K562 (cell line): ENCODE measurements at regions not wholly inside any gene's neighbourhood (a gene's known extent, or its start where the extent isn't known, plus 50 kb on each side); places are given as distances from the start of the nearest gene placed in this dataset.

Experiments
- ATAC-seq: fragments of 200-7000 bp; cut with Tn5 transposase; 3 replicates; pipeline ENCODE4 v1.9.1; 2020; ENCODE audit warnings: moderate library complexity
- BruUV-seq: library from RNA; stranded (reverse); fragments of 400-500 nt; replicated peaks from 2 replicates; lab custom pipeline; 2021; lab: Mats Ljungman, UMichigan
- CTCF ChIA-PET: fragments of 300-600 bp; formaldehyde crosslinking; extraction: SDS; loops from one replicate; lab custom pipeline; 2021; ENCODE audit warnings: low intra/inter-chr PET ratio; lab: Yijun Ruan, JAX
- POLR2A ChIA-PET: fragments of 300-600, 350-650 bp; sonication (Branson Sonifier 250); formaldehyde crosslinking; extraction: SDS; loops from one replicate; lab custom pipeline; 2021; ENCODE audit warnings: antibody characterized with exemption, inconsistent platforms; lab: Yijun Ruan, JAX
- DNase-seq, 4 experiments: peaks; one replicate each; pipeline versions ENCODE4 v3.0.0 to v3.0.0-alpha.2; 2011 to 2018; ENCODE audit warnings: low spot score in 3 of 4, mixed read lengths in 3 of 4; ENCODE audit errors: extremely low read depth in 1 of 4
- FAIRE-seq: peaks from 2 replicates; lab custom pipeline; 2011; peaks lifted over from hg19 to GRCh38; lab: Jason Lieb, UNC
- H2AFZ ChIP-seq: 2 replicates; pipeline ENCODE4 v1.6.0; 2011; ENCODE audit warnings: low read depth, low read length, control low read depth, inconsistent platforms
- H3K27ac ChIP-seq: fragments of 200-600 bp; 3 replicates; pipeline ENCODE4 v1.8.0; 2011; ENCODE audit warnings: low read depth, mild to moderate bottlenecking, control low read depth, inconsistent platforms, low read length, moderate library complexity, mixed read lengths; ENCODE audit errors: extremely low read depth
- H3K27me3 ChIP-seq, 2 experiments: fragments of 300-600 bp in 1 of 2; 2 replicates in 1 of 2; 3 replicates in 1 of 2; pipeline versions ENCODE4 v1.6.0 to v1.8.0; 2011; ENCODE audit warnings: inconsistent platforms in 2 of 2, low read length in 2 of 2, mild to moderate bottlenecking in 1 of 2, mixed read lengths in 1 of 2, moderate library complexity in 1 of 2; ENCODE audit not compliant: control insufficient read depth in 2 of 2, insufficient read depth in 2 of 2
- H3K36me3 ChIP-seq: fragments of 300-600 bp; 3 replicates; pipeline ENCODE4 v1.8.0; 2011; ENCODE audit warnings: mild to moderate bottlenecking, low read length, inconsistent platforms; ENCODE audit not compliant: control insufficient read depth, insufficient read depth
- H3K4me1 ChIP-seq, 2 experiments: fragments of 200-600 bp in 1 of 2; replicated peaks in 1 of 2; 2 replicates in 1 of 2; 3 replicates in 1 of 2; pipeline versions ENCODE4 v1.5.1 to v1.8.0; 2011; ENCODE audit warnings: inconsistent platforms in 2 of 2, low read length in 2 of 2, mild to moderate bottlenecking in 1 of 2, mixed read lengths in 1 of 2, moderate library complexity in 1 of 2; ENCODE audit not compliant: control insufficient read depth in 2 of 2, insufficient read depth in 2 of 2
- H3K4me2 ChIP-seq: 2 replicates; pipeline ENCODE4 v1.6.1; 2011; ENCODE audit warnings: low read length, control low read depth, inconsistent platforms, mixed read lengths; ENCODE audit not compliant: insufficient read depth
- H3K4me3 ChIP-seq: fragments of 200-600 bp; sonication (generic), shearing (Covaris generic); 2 replicates; pipeline ENCODE4 v1.5.1; 2016; ENCODE audit warnings: control low read depth, inconsistent platforms
- H3K79me2 ChIP-seq: fragments of 200-600 bp; 3 replicates; pipeline ENCODE4 v1.8.0; 2011; ENCODE audit warnings: low read length, inconsistent platforms; ENCODE audit not compliant: control insufficient read depth, insufficient read depth
- H3K9ac ChIP-seq, 2 experiments: 2 replicates each; pipeline versions ENCODE4 v1.6.0 to v1.6.1; 2011; ENCODE audit warnings: low read depth in 2 of 2, low read length in 2 of 2, control low read depth in 1 of 2, inconsistent platforms in 1 of 2, mild to moderate bottlenecking in 1 of 2, mixed read lengths in 1 of 2; ENCODE audit not compliant: insufficient read depth in 1 of 2
- H3K9me1 ChIP-seq: one replicate; pipeline ENCODE4 v1.6.0; 2011; ENCODE audit warnings: inconsistent platforms, mild to moderate bottlenecking, low read length, moderate library complexity; ENCODE audit not compliant: control insufficient read depth, insufficient read depth
- H3K9me3 ChIP-seq: replicated peaks from 2 replicates; pipeline ENCODE4 v1.5.1; 2011; ENCODE audit warnings: low read depth, low read length, inconsistent platforms; ENCODE audit not compliant: control insufficient read depth, insufficient read depth
- H4K20me1 ChIP-seq: replicated peaks from 2 replicates; pipeline ENCODE4 v1.6.1; 2011; ENCODE audit warnings: low read length, inconsistent platforms, mixed read lengths; ENCODE audit not compliant: control insufficient read depth, insufficient read depth
- HDAC2 ChIP-seq: fragments of 450-650 bp; IDR thresholded peaks from 2 replicates; pipeline ENCODE4 v1.6.1; 2016; ENCODE audit warnings: mild to moderate bottlenecking
- MEIS2 ChIP-seq: fragments of 450-650 bp; IDR thresholded peaks from 2 replicates; pipeline ENCODE4 v1.6.1; 2014; ENCODE audit warnings: mild to moderate bottlenecking; ENCODE audit not compliant: partially characterized antibody
- PBX2 ChIP-seq, 2 experiments: IDR thresholded peaks in 1 of 2; conservative IDR thresholded peaks in 1 of 2; 2 replicates each; pipeline ENCODE4 v1.6.1; 2016; ENCODE audit warnings: low read depth in 2 of 2, mild to moderate bottlenecking in 1 of 2, missing compliant biosample characterization in 1 of 2, missing genetic modification characterization in 1 of 2, moderate library complexity in 1 of 2
- PKNOX1 ChIP-seq: fragments of 450-650 bp; IDR thresholded peaks from 2 replicates; pipeline ENCODE4 v1.6.1; 2016
- RBM25 ChIP-seq: fragments of 200-400 bp; formaldehyde crosslinking; IDR thresholded peaks from 2 replicates; pipeline ENCODE4 v1.6.1; 2018; ENCODE audit warnings: low read length, low read depth, moderate library complexity; ENCODE audit not compliant: severe bottlenecking
- SOX6 ChIP-seq: fragments of 450-650 bp; IDR thresholded peaks from 2 replicates; pipeline ENCODE4 v1.6.1; 2014; ENCODE audit warnings: mild to moderate bottlenecking
- TOE1 ChIP-seq, 2 experiments: fragments of 450-650 bp in 1 of 2; sonication (generic) in 1 of 2; formaldehyde crosslinking in 1 of 2; IDR thresholded peaks; 2 replicates each; pipeline versions ENCODE4 v1.7.1 to v1.8.0; 2016 to 2022; ENCODE audit warnings: borderline replicate concordance in 2 of 2, mild to moderate bottlenecking in 2 of 2, antibody characterized with exemption in 1 of 2, inconsistent platforms in 1 of 2, low read depth in 1 of 2, missing genetic modification reagents in 1 of 2, moderate library complexity in 1 of 2
- ZNF444 ChIP-seq: fragments of 250-450 bp; sonication (Bioruptor Pico); IDR thresholded peaks from 2 replicates; pipeline ENCODE4 v1.4.0; 2020; ENCODE audit warnings: mild to moderate bottlenecking, moderate library complexity
- ZNF561 ChIP-seq: fragments of 450-650 bp; formaldehyde crosslinking; conservative IDR thresholded peaks from 2 replicates; pipeline ENCODE4 v1.4.0; 2020; ENCODE audit warnings: mild to moderate bottlenecking, moderate library complexity
- WGBS: fragments of 100-300 bp; shearing (Covaris generic); methylation state at CpG from one replicate; pipeline ENCODE4 v1.1.6; 2016; ENCODE audit warnings: low coverage, mixed read lengths; ENCODE audit not compliant: insufficient coverage; ENCODE audit errors: missing lambda C conversion rate; 5-methylcytosine and 5-hydroxymethylcytosine counted together
- in situ Hi-C: fragments of 300-500 bp; cut with MboI; formaldehyde crosslinking; loops from 4 replicates; pipeline ENCODE4 v1.15.0; 2018; ENCODE audit warnings: inconsistent platforms, mixed read lengths
- intact Hi-C: fragments of 100-400 bp; cut with micrococcal nuclease; formaldehyde crosslinking; loops from 2 replicates; pipeline ENCODE4 v1.14.2; 2022

- no peak for TF ChIP-seq ZNF561
- no peak for TF ChIP-seq SOX6
- peak; percentile 23; the same call in 1 of the 2 replicates for TF ChIP-seq HDAC2
- TF ChIP-seq RBM25, result peak; percentile 58
Observed at GRCh38 chr6:37765182-37765775, 54.2 kb upstream of the ZFAND3 start (continued).

GRCh38 chr6:37763413-37763812 is 56.1 kb upstream of the ZFAND3 start:
- POLR2A ChIA-PET, result no interaction called here
- 0% methylated on average over 2 of the region's 2 CpGs for WGBS

More at GRCh38 chr6:37763413-37763812, 56.1 kb upstream of the ZFAND3 start:
- TF ChIP-seq MEIS2, result peak; percentile 58
- no peak for TF ChIP-seq ZNF444 (CRISPR knock-in tag)
- TF ChIP-seq PKNOX1, result peak; percentile 69
- no peak for TF ChIP-seq TOE1 (IDR thresholded peaks at IDR 0.05; ENCODE audit: borderline replicate concordance)
- no peak for TF ChIP-seq TOE1 (CRISPR knock-in tag; IDR thresholded peaks at IDR 0.05; ENCODE audit: borderline replicate concordance, low read depth)
- no peak for TF ChIP-seq PBX2 (CRISPR knock-in tag; IDR thresholded peaks at IDR 0.05; ENCODE audit: low read depth)
- peak; percentile 19; the same call in 1 of the 2 replicates for TF ChIP-seq PBX2 (tag; conservative IDR thresholded peaks at IDR 0.05; ENCODE audit: low read depth)
- no TSS peak for BruUV-seq
- no peak for DNase-seq
- peaks cover 39 to 53% of the 10 kb centered on the region in 2 experiments for H3K27me3 ChIP-seq
- no peaks in the 10 kb centered on the region for H3K9me1 ChIP-seq
- H4K20me1 ChIP-seq, result peaks cover 3% of the 10 kb centered on the region
- H3K4me1 ChIP-seq, result peaks cover 0 to 4% of the 10 kb centered on the region in 2 experiments; a peak in 2 of 5 replicates
- H3K36me3 ChIP-seq, result no peaks in the 10 kb centered on the region
- intact Hi-C loops (no loop called here), in situ Hi-C loops (no loop called here)
- no peak overlapping the region for H3K4me3 ChIP-seq
- FAIRE-seq, result no peak
- H2AFZ ChIP-seq, result no peak overlapping the region
- no peak overlapping the region for H3K9ac ChIP-seq
- H3K79me2 ChIP-seq, result no peaks in the 10 kb centered on the region
- CTCF ChIA-PET, result no interaction called here
- no peaks in the 10 kb centered on the region for H3K9me3 ChIP-seq
- ATAC-seq, result no peak
- no peak overlapping the region for H3K4me2 ChIP-seq
- no peak overlapping the region for H3K27ac ChIP-seq
